AG09309 (cell line): ENCODE measurements at regions not wholly inside any gene's neighbourhood (a gene's known extent, or its start where the extent isn't known, plus 50 kb on each side); places are given as distances from the start of the nearest gene placed in this dataset.

Source experiments
- DNase-seq: peaks from one replicate; pipeline ENCODE4 v3.0.0-alpha.2; 2010; ENCODE audit warnings: low read depth
- H3K4me3 ChIP-seq: 2 replicates; pipeline ENCODE4 v1.5.1; 2011; ENCODE audit warnings: mild to moderate bottlenecking, low read depth, low read length, moderate library complexity; ENCODE audit not compliant: control insufficient read depth
- CTCF ChIP-seq: IDR thresholded peaks from 2 replicates; pipeline ENCODE4 v1.5.1; 2011; ENCODE audit warnings: mild to moderate bottlenecking, low read depth, low read length, inconsistent platforms; ENCODE audit not compliant: insufficient read depth, control insufficient read depth; ENCODE audit errors: missing control alignments

- no peak for TF ChIP-seq CTCF
- H3K4me3 ChIP-seq = no peak overlapping the region
- no peak for DNase-seq
Observed at GRCh38 chr6:169139179-169139971, 114.3 kb downstream of the THBS2 start.

GRCh38 chr6:169132352-169132940 is 121.2 kb downstream of the THBS2 start:
- TF ChIP-seq CTCF = no peak
- no peak overlapping the region for H3K4me3 ChIP-seq
- DNase-seq = no peak

- H3K4me3 ChIP-seq = no peak overlapping the region
- no peak for TF ChIP-seq CTCF
- no peak for DNase-seq
Observed at GRCh38 chr6:169131390-169131789, 122.3 kb downstream of the THBS2 start.

- no peak overlapping the region for H3K4me3 ChIP-seq
- no peak for TF ChIP-seq CTCF
Observed at GRCh38 chr6:169130113-169130512, 123.5 kb downstream of the THBS2 start.

GRCh38 chr6:169121013-169121412 is 132.6 kb downstream of the THBS2 start:
- H3K4me3 ChIP-seq = no peak overlapping the region
- no peak for TF ChIP-seq CTCF
- no peak for DNase-seq

More at GRCh38 chr6:169130113-169130512, 123.5 kb downstream of the THBS2 start:
- DNase-seq = no peak

- H3K4me3 ChIP-seq = no peak overlapping the region
- no peak for DNase-seq
- no peak for TF ChIP-seq CTCF
Observed at GRCh38 chr6:169119669-169120068, 134.0 kb downstream of the THBS2 start.
